ENCODE measurements at regions not wholly inside any gene's neighbourhood (a gene's known extent, or its start where the extent isn't known, plus 50 kb on each side); places are given as distances from the start of the nearest gene placed in this dataset.

DNA sequence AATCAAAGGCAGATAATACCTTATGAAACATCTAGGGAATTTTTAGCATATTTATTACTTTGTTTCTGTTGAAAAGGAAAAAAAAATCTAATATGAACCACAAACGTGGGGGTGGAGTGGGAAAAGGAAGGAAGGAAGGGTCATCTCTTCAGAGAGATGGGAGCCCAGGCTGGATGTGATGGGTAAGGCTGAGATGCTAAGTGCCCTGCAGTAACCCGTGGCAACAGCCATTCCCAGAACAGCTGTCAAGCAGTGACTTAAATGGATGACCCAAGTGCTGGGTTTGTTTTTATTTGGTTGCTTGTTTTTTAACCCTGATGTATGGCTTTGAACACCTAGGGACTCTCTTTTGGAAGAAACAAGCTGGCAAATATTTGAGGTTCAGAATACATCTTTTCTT is 50.7 kb upstream of the KLF7 start:
- TF ChIP-seq MXI1 (IDR thresholded peaks at IDR 0.05; ENCODE audit: borderline replicate concordance, low read depth, low read length) (no peak), SMC3 (IDR thresholded peaks at IDR 0.05; ENCODE audit: low read depth, low read length) (no peak), CHD1 (IDR thresholded peaks at IDR 0.05; ENCODE audit: low read depth, low read length) (no peak), FOS (IDR thresholded peaks at IDR 0.05; ENCODE audit: low read depth, low read length) (no peak), CEBPB (IDR thresholded peaks at IDR 0.05; ENCODE audit: low read depth, low read length) (no peak), USF2 (IDR thresholded peaks at IDR 0.05; ENCODE audit: low read depth, low read length) (no peak), RFX5 (IDR thresholded peaks at IDR 0.05; ENCODE audit: low read depth, low read length) (no peak), MAZ (IDR thresholded peaks at IDR 0.05; ENCODE audit: borderline replicate concordance, low read depth, low read length) (no peak), RCOR1 (IDR thresholded peaks at IDR 0.05; ENCODE audit: insufficient replicate concordance, low read length) (no peak), BHLHE40 (IDR thresholded peaks at IDR 0.05; ENCODE audit: low read depth, low read length) (no peak), ELK1 (IDR thresholded peaks at IDR 0.05; ENCODE audit: borderline replicate concordance, low read depth, low read length) (no peak), NFE2L2 (IDR thresholded peaks at IDR 0.05; ENCODE audit: low read depth, low read length) (no peak)
- dilution Hi-C loops (cut with HindIII; ENCODE audit: low sequenced_read_pairs, unreplicated experiment) (no loop called here), intact Hi-C loops (cut with micrococcal nuclease) (no loop called here), in situ Hi-C loops (cut with MboI; ENCODE audit: low sequenced_read_pairs) (no loop called here)
- no peaks in the 10 kb centered on the region for H4K20me1 ChIP-seq (ENCODE audit: insufficient read depth, low read length)
- no peaks in the 10 kb centered on the region for H3K9me1 ChIP-seq (ENCODE audit: insufficient read depth, low read length)
- WGBS, 2 experiments (ENCODE audit: extremely low coverage in 2 of 2, insufficient read length in 1 of 2) = 40% methylated on average over 1 of the region's 2 CpGs; no CpG with 5 or more reads in 1 of the 2 experiments
- H2AK5ac ChIP-seq (ENCODE audit: low read depth, low read length) = no peak overlapping the region
- no peak for ATAC-seq (ENCODE audit: low read depth)
- H2AK9ac ChIP-seq (replicated peaks; ENCODE audit: low read depth, low read length, poor library complexity) = no peak overlapping the region
- no peak overlapping the region for H2AFZ ChIP-seq (replicated peaks; ENCODE audit: low read length, poor library complexity)
- H3K79me1 ChIP-seq (ENCODE audit: low read depth in 1 of 2, low read length in 2 of 2) = no peaks in the 10 kb centered on the region
- peaks cover 4% of the 10 kb centered on the region for H3K4me1 ChIP-seq (ENCODE audit: control insufficient read depth, insufficient read depth, low read length)
- ChIA-PET POLR2A (ENCODE audit: unreplicated experiment) (no interaction called here), CTCF (no interaction called here)
- H2BK120ac ChIP-seq (ENCODE audit: low read depth, low read length) = no peak overlapping the region
- H3K27me3 ChIP-seq (ENCODE audit: control insufficient read depth, insufficient read depth, low read length) = no peaks in the 10 kb centered on the region
- H3K36me3 ChIP-seq (ENCODE audit: control insufficient read depth, insufficient read depth, low read length) = no peaks in the 10 kb centered on the region
- H2BK15ac ChIP-seq (ENCODE audit: low read depth, low read length) = no peak overlapping the region
- no peak overlapping the region for H3K23ac ChIP-seq (ENCODE audit: low read depth, low read length)
- no peak overlapping the region for H3K27ac ChIP-seq (ENCODE audit: insufficient read depth, low read length)
- H4K8ac ChIP-seq (ENCODE audit: low read depth in 2 of 2, low read length in 2 of 2) = no peak overlapping the region
- H3K56ac ChIP-seq (ENCODE audit: extremely low read depth, insufficient read depth, low read length) = no peak overlapping the region
- no peak overlapping the region for H3K18ac ChIP-seq (ENCODE audit: low read depth, low read length)
- no peak overlapping the region for H3K4ac ChIP-seq (ENCODE audit: low read depth, low read length)
- no peak overlapping the region for H3K9ac ChIP-seq (ENCODE audit: low read depth, low read length)
- H2BK5ac ChIP-seq (ENCODE audit: low read depth, low read length, poor library complexity, severe bottlenecking) = no peak overlapping the region
- H4K5ac ChIP-seq (ENCODE audit: low read depth, low read length) = no peak overlapping the region
- no peak overlapping the region for H3K14ac ChIP-seq (replicated peaks; ENCODE audit: low read depth, low read length)
- H3K4me2 ChIP-seq (ENCODE audit: low read depth, low read length) = no peak overlapping the region
- no peak overlapping the region for H3K4me3 ChIP-seq (ENCODE audit: insufficient read depth, low read depth, low read length)
- no peak for DNase-seq
- H4K91ac ChIP-seq (ENCODE audit: insufficient read depth, low read depth, low read length) = no peak overlapping the region
- no peaks in the 10 kb centered on the region for H3K9me3 ChIP-seq (ENCODE audit: control insufficient read depth, insufficient read depth, low read length)
- H2BK20ac ChIP-seq (ENCODE audit: low read depth, low read length) = no peak overlapping the region
- no TSS peak for BruUV-seq (replicated peaks)

Measured in IMR-90 (cell line).